HG02588 (cell line): ENCODE measurements at regions not wholly inside any gene's neighbourhood (a gene's known extent, or its start where the extent isn't known, plus 50 kb on each side); places are given as distances from the start of the nearest gene placed in this dataset.
A peak's percentile ranks its signal among the peaks of the same experiment; 100 is the strongest.
"Not testable (repeated sequence)": the region's sequence is repeated elsewhere in the genome, so short reads cannot be mapped to it uniquely, and the experiment has no call there.

Experiments used
- ATAC-seq: cut with Tn5 transposase; IDR thresholded peaks from one replicate; pipeline ENCODE4 v1.9.1; 2021; ENCODE audit warnings: mild to moderate bottlenecking, moderate library complexity; ENCODE audit not compliant: unreplicated experiment

DNA sequence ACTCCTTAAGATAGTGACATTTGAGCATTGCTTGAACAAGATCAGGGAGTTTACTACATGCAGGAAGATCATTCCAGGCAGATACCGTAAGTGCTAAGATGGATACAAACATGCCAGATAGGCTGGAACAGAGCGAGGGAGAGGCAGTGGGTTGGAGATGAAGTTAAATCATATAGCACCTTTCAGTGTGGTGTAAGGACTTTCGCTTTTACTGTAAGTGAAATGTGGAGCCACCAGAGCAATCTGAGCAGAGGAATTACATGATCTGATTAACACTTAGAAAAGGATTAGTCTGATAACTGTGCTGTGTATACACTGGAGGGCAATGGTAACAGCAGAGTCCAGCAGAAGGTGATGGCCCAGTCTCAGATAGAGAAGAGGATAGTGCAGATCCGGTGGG, 163.0 kb upstream of the SSTR1 start:
- no peak for ATAC-seq

DNA sequence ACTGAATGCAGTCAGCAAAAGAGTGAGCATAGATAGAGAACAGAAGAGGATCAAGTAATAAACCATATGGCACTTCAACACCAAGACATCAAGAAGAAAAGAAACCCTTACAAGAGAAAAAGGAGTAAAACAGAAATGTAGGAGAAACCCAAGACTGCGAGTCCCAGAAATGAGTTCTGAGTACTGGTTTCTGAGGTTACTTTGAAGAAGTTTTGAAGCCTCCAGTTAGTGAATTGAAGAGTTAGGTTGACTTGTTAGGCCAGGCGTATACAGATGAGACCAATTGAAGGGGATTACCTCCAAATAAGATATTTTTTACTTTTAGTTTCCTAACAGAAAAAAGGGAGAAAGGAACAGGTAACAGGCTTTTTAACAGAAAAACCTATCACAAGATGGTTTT, 162.2 kb upstream of the SSTR1 start:
- no peak for ATAC-seq

DNA sequence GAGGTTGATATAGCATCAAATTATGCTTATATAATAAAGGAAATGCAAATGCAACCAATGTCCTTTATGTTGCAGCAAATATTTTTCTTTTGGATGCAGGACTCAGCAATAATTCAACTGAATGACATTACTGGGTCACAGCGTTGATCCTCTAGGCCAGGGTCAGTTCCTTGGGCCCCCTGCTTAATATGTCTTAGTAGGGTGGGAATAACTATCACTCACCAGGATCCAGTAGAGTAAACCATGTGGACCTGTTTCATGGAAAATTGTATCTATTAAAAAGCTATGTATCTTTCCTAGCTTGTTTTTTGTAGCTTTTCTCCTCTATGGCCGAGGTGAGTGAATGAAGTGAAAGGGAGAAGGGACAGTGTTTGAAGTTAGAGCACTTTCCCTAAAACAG, 161.5 kb upstream of the SSTR1 start:
- no peak for ATAC-seq

DNA sequence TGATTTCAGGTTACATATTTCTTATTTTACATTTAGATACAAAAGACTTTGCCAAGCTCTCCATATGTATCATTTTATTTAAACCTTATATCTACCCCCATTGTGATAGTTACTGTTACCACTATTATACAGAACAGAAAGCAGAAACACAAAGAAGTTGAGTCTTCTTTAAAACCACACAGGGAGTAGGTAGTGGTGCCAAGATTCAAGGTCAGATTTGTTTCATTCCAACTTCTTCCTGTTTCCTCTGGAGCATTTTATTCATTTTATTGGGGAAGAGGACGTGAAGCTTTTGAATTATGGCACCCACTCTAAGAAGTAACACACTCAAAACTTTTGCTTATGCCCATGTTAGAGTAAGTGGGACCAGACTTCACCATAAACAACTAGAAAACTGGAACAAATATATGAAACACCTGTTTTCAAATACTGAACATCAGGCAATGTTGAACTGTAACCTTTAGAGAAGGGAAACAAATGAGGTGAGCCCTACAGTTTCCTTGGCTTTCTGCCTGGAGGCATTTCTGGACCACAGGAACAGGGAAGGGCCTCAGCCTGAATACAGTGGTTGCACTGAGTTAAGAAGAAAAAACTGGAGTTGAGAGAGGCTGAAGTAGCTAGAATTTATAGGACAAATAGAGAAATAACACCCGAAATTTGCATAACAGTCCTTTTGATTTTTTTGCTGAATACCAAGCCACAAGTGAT, 160.4 kb upstream of the SSTR1 start:
- no peak for ATAC-seq

DNA sequence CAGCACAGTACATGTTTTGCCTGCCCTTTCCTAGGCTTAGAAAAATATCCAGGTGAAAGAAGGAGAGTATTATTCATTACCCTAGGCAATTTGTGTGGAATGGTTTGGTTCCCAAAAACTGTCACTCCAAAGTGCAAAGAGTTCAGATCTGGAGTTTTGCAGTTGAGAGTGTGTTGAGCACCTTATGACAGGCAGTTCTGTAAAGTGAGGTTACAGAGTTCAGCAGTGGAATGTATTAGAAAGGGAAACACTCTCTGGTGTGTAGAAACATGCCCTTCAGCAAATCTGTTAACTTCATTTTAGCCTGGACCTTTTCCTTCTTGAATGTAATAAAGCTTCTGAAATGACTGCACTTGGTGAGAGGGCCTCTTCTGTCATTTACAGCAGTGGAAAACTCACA, 154.0 kb upstream of the SSTR1 start:
- ATAC-seq, result no peak

DNA sequence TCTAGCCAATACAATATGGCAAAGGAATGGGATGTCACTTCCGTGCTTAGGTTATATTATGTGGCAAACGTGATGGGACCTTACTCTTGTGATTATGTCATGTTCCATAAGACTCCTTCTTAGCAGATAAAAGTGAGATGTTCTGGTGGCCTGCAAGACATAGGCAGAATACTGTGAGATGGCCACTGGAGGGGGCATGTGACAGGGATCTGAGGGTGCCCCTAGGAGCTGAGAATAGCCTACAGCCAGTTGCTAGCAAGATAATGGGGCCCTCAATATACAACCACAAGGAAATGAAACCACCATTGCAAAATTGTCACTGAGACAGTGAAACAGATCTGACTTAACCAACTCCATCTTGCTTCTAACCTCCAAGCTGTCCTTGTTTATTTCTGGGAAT, 151.4 kb upstream of the SSTR1 start:
- ATAC-seq, result no peak

DNA sequence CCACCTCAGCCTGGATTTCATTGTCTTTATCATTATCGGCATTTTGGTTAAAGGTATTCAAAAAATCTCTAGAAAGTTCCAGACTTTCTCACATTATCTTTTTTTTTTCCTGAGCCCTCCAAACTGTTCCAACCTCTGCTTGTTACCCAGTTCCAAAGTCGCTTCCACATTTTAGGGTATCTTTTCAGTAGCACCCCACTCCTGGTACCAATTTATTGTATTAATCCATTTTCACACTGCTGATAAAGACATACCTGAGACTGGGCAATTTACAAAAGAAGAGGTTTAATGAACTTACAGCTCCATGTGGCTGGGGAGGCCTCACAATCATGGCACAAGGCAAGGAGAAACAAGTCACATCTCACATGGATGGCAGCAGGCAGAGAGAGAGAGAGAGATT, 145.5 kb upstream of the SSTR1 start:
- not testable (repeated sequence) for ATAC-seq

DNA sequence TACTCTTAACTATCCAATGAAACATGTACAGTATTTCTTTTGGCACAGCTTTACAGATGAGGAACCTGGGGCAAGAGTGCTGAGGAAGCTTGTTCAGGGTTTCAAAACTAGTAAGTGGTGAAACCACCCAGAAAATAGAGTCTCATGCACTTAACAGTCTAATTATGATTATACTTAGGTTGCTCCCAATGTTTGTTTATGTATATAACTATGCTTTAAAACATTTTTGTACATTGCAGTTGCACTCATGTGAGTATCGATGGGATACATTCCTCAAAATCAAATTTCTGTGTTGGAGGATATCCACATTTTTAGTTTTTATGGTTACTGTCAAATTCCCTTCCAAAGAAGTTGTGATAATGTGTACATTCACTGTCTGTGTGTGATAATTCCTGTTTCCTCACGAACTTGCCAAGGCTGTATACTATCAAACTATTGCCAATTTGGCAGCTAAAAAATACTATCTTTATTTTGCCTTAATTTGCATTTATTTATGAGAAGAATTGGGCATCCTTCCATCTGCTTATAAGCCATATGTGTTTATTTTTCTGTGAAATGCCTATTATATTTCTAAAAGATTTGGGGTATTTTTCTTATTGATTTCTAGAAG, 143.9 kb upstream of the SSTR1 start:
- no peak for ATAC-seq

DNA sequence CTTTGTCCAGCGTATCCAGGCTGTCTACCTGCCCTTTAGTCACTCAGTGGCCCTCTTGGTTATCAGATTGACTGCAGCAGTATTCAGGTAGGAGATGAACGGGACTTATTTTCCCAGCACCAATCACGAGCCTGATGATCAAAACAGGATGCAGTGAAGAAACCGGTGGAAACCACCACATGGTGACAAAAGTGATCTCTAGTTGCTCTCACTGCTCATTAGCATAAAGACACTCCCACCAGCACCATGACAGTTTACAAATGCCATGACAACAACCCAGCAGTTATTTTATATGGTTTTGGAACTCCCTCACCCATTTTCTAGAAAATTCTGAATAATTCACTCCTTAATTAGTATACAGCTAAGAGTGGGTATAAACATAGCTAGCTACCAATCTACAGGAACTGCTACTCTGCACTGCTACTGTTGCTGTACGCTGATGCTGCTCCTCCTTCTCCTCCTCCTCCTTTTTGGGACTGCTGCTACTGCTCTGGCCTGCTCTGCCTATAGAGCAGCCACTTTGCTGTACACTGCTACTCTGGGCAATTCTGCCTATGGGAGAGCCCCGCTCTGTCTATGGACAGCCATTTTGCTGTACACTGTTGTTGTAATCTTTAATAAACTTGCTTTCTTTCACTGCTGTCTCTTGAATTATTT, 142.5 kb upstream of the SSTR1 start:
- ATAC-seq, result peak; percentile 69

DNA sequence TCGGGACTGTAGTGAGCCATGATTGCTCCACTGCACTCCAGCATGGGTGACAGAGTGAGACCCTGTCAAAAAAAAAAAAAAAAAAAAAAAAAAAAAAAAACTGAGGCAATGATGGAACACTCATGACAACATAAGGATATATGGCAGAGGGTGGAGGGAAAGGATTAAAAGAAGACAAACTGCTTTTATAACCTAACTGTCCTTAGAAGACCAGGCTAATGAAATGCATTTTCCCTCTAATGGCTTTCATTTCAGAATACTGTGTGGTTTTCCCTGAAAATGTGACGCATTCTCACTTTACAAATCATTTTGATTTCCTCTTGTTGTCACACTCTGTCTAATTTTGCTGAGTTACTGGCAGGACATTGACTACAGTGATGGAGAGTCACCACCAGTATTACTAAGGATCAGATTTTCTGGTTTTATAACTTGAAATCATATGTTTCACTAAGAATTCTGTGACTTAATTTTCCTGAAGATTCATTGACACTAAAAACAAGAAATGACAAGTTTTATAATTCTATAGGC, 137.6 kb upstream of the SSTR1 start:
- no peak for ATAC-seq

DNA sequence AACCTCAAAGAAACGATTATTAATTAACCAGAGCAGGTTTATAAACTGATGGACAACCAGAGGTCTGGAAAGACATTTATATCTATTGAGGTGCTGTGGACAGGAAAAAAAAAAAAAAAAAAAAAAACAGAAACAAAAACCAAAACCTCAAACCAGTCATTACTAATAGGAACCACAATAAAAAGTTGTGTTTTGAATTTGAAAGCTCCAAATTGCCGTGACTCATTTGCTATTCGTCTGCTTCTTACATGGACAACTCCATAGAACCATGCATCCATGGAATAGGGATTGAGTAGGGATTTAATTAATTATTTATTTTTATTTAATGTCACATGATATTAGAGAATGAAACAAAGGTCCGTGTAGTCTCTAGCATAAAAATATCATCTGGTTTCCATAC, 134.1 kb upstream of the SSTR1 start:
- ATAC-seq, result peak; percentile 48

DNA sequence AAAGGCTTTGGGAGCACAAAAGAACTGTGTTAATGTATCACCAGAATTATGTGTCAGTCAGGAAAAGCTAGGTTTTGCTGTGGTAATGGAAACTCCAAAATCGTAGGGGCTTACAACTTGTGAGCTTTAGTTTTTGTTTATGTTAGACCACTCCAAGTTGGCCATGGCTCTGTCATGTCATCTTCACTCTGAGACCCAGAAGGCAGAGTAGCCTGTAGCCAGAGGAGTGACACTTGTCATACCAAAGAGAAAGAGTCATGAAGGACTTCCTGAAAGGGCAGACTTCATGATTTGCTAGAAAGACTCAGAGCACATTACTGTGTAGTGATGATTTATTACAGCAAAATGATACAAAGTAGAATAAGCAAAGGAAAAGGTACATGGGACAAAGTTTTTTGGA, 133.6 kb upstream of the SSTR1 start:
- no peak for ATAC-seq

DNA sequence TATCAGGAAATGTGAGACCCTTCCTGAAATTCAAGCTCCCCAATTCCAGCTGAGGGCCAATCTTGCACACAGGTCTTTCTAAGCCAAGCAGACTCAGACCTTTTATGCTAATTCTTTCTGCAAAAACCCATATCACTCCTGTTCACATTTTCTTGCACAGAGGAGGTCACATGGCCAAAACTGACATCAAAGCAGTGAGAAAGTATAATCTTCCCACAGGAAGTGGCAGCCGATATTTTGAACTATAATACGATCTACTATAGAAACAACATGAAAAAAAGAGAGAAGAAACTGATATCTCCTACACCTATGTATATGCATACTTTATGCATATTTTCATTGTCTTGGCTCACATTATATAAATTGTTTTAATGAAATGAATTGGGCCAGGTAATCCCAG, 132.9 kb upstream of the SSTR1 start:
- ATAC-seq, result no peak

DNA sequence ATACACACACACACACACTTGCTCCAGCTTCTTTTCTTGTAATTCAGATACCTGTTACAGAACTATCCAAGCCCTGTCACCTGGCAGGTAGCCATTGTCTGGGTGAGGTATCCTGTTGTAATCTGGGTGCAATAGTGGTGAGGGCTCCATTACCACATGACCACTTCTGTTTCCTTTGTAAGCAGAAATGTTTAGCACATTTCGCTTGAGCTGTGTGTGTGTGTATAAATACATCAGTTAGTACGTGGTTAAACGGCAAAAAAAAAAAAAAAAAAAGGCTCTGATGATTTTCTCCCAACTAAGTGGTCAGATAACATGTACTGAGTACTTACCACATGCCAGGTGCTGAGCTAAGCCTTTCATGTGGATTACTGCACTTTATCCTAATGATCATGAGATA, 129.3 kb upstream of the SSTR1 start:
- ATAC-seq, result no peak

DNA sequence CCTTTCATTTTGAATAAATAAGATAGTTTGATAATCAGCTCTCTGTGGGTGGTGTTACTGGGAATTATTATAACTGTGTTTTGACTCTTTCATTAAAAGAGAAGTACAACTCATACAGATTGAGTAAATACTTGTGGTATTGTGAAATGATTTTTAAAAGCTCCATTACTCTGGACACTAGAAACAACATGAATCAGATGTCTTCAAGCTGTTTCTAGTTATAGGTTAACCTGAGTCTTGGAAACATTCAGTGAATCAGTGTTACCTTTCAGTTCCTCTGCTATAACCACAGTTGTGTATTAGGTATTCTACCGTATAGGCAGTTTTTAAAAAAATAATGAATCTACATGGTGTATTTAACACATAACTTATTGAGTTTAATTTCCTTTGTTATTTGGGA, 128.4 kb upstream of the SSTR1 start:
- peak; percentile 90 for ATAC-seq

DNA sequence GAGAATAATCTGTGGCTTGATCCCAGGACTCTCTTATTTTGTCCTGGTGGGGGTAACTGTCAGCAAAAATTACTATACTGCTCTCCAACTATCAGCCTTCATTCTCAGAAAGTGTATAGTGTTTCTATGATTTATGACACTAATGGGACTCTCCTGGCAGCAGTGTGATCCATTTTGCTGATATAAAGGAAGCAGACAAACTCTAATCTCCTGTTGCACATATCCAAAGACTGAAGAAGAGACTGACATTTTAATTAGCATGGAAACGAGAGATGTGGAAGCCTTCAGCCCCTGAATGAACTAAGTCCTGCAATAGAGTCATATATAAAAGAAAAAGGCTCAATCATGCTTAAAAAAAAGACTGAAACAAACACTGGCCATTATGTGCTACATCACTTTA, 127.8 kb upstream of the SSTR1 start:
- ATAC-seq, result no peak

DNA sequence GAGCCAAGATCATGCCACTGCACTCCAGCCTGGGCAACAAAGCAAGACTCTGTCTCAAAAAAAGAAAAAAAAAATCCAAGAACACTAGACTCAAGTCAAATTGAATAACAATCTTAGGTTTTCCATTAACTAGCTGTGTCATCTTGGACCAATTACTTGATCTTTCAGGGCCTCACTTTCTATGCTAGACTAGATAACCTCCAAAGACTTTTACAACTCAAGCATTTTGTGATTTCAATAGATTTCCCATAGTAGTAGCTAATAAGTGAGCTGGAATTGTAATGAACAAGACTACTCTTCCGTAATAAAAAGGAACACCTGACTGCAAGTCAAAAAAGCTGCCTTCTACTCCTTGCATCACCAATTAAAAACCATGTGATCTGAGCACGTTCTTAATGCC, 127.0 kb upstream of the SSTR1 start:
- ATAC-seq, result no peak

DNA sequence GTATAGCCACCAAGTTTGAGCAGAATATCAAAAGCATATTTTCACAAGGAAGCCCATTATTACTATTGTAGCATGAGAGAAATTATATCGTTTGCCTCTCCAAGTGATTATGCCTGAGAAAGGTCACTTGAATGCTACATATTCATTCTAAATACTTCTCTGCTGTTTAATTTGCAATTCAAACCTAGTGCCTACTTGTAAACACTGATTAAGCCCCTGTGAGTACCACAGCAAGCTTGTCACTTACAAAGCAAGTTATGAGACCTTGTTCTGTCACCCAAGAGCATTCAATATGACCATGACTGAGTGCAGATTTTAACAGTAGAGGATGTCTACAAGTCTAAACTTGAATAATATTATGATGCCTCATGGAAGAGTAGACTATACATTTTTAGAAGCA, 124.7 kb upstream of the SSTR1 start:
- ATAC-seq, result no peak

DNA sequence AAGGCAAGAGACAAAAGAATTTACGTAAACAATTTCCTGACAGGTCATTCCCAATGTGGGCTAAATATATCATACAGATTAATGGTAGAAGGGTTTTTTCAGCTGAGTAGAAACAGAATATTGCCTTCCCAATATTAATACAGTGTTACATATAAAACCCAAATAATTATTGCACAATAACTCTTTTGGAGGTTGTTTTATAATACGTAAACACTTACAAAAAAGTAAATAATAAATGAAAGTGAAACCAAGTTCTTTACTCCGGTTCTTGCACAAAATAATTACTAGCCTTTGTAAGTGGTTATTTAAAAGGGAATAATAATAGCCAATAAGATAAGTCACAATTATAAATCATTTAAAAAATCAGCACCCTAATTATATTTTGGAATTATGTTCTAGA, 118.6 kb upstream of the SSTR1 start:
- no peak for ATAC-seq

DNA sequence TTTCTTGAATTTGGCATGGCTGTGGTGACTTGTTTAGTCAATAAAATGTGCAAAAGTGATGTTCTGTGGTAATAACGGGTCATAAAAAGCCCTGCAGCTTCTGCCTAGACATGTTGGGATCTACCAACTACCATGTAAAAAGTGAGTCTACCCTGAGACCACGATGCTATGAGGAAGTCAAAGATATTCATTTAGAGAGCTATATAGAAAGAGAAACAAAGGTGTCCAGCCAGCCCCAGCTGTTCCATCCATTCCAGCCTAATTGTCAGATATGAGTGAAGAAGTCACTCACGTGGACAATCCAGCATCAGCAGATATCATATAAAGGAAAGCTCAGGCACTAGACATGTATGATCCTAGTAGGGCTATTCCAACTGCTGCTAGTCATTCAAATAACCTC, 117.2 kb upstream of the SSTR1 start:
- ATAC-seq, result no peak

DNA sequence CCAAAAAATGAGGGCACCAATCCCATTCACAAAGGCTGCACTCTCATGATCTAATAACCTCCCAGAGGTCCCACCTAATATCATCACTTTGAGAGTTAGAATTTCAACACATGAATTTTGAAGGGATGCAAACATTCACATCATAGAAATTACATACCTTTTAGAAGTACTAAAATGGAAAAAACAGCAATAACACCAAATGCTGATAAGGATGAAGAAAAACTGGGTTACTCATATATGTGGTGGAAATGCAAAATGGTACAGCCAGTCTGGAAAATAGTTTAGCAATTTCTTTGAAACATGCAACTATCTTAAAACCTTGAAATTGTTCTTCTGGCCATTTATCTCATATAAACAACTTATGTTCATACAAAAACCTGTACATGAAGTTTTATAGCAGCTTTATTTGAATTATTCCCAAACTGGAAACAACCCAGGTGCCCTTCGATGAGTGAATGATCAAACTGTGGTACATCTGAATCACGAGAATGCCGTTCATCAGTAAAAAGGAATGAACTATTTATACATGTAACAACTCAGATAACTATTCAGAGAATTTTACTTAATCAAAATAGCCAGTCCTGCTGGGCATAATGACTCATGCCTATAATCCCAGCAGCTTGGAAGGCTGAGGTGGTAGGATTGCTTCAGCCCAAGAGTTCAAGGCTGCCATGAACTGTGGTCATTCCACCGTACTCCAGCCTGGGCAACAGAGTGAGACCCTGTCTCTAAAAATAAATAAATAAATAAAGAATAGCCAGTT, 109.4 kb upstream of the SSTR1 start:
- ATAC-seq, result no peak

DNA sequence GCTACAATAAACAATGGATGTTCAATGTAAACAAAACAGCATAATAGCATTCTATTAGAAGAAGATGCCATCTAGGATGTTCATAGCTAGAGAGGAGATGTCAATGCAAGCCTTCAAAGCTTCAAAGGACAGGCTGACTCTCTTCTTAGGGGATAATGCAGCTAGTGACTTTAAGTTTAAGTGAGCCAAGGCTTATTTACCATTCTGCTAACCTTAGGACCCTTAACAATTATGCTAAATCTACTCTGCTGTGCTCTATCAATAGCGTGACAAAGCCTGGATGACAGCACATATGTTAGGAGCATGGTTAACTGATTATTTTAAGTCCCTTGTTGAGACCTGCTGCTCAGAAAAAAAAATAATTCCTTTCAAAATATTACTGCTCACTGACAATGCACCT, 106.0 kb upstream of the SSTR1 start:
- ATAC-seq, result no peak
